Tibial artery (tissue), 4 donors: ENCODE measurements at regions not wholly inside any gene's neighbourhood (a gene's known extent, or its start where the extent isn't known, plus 50 kb on each side); places are given as distances from the start of the nearest gene placed in this dataset.
A peak's percentile ranks its signal among the peaks of the same experiment; 100 is the strongest.

Experiments
- DNase-seq, 2 donors: peaks; one replicate each; pipeline ENCODE4 v3.0.0-alpha.2; 2019
- H3K27ac ChIP-seq, 2 donors: fragments of 200-600 bp; sonication (generic) in 1 of 2; 1 replicate in 1 of 2; 2 replicates in 1 of 2; pipeline ENCODE4 v1.5.1; 2018 to 2019; ENCODE audit warnings: mild to moderate bottlenecking in 1 of 2
- H3K27me3 ChIP-seq, 2 donors: fragments of 200-600 bp; sonication (generic) in 1 of 2; one replicate each; pipeline versions ENCODE4 v1.5.1 to v1.6.0; 2016 to 2019
- H3K36me3 ChIP-seq, 3 donors: fragments of 200-600 bp; sonication (generic) in 2 of 3; one replicate each; pipeline ENCODE4 v1.5.1; 2016 to 2019; ENCODE audit warnings: mild to moderate bottlenecking in 2 of 3
- H3K4me1 ChIP-seq, 4 donors: fragments of 200-600 bp; sonication (generic) in 2 of 4; 1 replicate in 3 of 4; 2 replicates in 1 of 4; pipeline ENCODE4 v1.5.1; 2016 to 2019
- H3K4me3 ChIP-seq, 2 donors: fragments of 200-600 bp; sonication (generic) in 1 of 2; 1 replicate in 1 of 2; 2 replicates in 1 of 2; pipeline ENCODE4 v1.5.1; 2018 to 2019; ENCODE audit warnings: mild to moderate bottlenecking in 2 of 2
- H3K9me3 ChIP-seq, 3 donors: fragments of 200-600 bp; sonication (generic) in 1 of 3; one replicate each; pipeline ENCODE4 v1.5.1; 2016 to 2019
- intact Hi-C: fragments of 100-400 bp; cut with DNase I; formaldehyde crosslinking; loops from one replicate; pipeline ENCODE4 v1.15.0; 2023; ENCODE audit warnings: low total_unique reads
- TF ChIP-seq, protein P1 (sequence below), 2 experiments: fragments of 200-600 bp in 1 of 2; fragments of 450-650 bp in 1 of 2; IDR thresholded peaks; one replicate each; pipeline ENCODE4 v1.5.1; 2017 to 2019; ENCODE audit warnings: antibody characterized with exemption in 2 of 2, mild to moderate bottlenecking in 1 of 2, moderate library complexity in 1 of 2

DNA sequence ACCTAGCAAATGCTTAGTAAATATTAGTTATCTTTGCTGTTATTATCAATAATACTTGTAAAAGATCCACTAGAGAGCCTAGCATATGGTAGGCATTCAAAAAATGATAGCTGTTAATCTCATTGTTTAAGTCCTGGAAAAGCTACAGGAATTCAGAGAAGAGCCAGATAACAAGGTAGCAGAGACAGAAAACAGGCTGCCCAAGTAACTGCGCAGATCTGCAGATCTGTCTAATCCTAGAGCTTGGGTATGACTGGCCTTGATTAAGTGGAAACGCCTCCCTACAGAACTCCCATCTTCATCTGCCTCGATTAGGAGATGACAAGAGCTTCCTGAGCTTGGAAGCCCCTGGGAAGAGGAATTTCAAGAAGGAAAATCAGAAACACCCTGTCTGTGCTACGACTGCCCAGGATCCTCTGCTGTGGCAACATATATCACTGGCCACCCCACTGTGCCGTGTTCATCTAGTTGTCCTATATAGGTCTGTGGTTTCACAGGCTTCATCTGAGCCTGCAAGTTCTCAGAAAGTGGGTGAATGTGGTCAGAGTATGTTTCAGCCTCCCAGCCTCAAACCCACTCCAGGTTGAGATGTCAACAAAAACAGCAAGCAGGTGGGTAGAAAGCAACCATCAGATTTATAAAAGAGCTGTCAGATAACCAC lies 151.5 kb upstream of the PKDCC start:
- TF ChIP-seq, protein P1, sequence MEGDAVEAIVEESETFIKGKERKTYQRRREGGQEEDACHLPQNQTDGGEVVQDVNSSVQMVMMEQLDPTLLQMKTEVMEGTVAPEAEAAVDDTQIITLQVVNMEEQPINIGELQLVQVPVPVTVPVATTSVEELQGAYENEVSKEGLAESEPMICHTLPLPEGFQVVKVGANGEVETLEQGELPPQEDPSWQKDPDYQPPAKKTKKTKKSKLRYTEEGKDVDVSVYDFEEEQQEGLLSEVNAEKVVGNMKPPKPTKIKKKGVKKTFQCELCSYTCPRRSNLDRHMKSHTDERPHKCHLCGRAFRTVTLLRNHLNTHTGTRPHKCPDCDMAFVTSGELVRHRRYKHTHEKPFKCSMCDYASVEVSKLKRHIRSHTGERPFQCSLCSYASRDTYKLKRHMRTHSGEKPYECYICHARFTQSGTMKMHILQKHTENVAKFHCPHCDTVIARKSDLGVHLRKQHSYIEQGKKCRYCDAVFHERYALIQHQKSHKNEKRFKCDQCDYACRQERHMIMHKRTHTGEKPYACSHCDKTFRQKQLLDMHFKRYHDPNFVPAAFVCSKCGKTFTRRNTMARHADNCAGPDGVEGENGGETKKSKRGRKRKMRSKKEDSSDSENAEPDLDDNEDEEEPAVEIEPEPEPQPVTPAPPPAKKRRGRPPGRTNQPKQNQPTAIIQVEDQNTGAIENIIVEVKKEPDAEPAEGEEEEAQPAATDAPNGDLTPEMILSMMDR (IDR thresholded peaks at IDR 0.05) = no peak
- intact Hi-C loops = no loop called here
- H3K36me3 ChIP-seq = no peaks in the 10 kb centered on the region
- no peaks in the 10 kb centered on the region for H3K27me3 ChIP-seq
- DNase-seq = no peak
- no peaks in the 10 kb centered on the region for H3K9me3 ChIP-seq
- peaks cover 0 to 51% (median 21%) of the 10 kb centered on the region in 4 donors for H3K4me1 ChIP-seq
- H3K27ac ChIP-seq = peak overlapping the region in 1 of 2 donors; percentile 62
- no peak overlapping the region for H3K4me3 ChIP-seq

DNA sequence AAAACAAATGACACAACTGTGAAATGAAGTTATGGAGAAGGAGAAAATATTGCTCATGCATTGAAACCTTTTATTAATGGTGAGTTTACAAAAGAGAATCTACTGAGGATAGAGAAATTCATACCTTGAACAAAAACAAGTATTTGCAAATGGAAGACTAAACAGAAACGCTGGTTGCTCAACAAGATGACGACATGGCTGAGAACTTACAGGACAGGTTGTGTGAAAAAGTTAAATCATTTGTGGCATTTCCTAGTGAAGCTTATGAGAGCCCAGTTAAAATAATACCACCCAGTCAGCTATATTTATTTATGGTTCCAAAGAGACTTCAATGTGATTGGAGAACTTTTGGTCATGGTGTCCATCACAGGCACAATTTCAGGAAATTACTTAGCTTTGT lies 148.6 kb upstream of the PKDCC start:
- H3K4me1 ChIP-seq = peaks cover 0 to 45% (median 14%) of the 10 kb centered on the region in 4 donors
- TF ChIP-seq, protein P1 (IDR thresholded peaks at IDR 0.05) = no peak
- no peaks in the 10 kb centered on the region for H3K9me3 ChIP-seq
- H3K4me3 ChIP-seq = no peak overlapping the region
- H3K36me3 ChIP-seq = no peaks in the 10 kb centered on the region
- no peak for DNase-seq
- peak overlapping the region in 1 of 2 donors; percentile 62 for H3K27ac ChIP-seq
- H3K27me3 ChIP-seq = no peaks in the 10 kb centered on the region
- intact Hi-C loops = no loop called here

DNA sequence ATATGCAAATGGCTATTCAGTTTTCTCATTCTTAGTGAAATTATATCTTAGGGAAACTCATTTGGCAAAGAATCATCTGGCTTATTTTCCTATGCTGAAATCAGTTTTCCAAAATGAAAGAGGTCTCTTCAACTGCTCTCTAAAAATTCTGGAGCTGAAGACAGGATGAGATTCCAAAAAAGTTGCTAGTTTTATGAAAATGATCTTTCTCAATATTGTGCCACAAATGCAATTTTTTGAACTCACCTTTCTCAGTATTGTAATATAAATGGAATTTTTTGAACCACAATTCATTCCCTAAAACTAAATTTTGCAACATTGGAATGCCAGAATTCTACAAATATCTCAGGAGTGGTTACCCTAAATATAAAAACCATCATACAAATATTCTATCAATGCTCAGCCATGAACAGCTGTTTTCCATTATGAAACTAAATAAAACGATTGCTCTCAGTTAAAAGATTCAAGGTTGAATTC lies 147.7 kb upstream of the PKDCC start:
- H3K36me3 ChIP-seq = no peaks in the 10 kb centered on the region
- intact Hi-C loops = no loop called here
- H3K4me1 ChIP-seq = peaks cover 0 to 46% (median 14%) of the 10 kb centered on the region in 4 donors
- DNase-seq = no peak
- TF ChIP-seq, protein P1 (IDR thresholded peaks at IDR 0.05) = no peak
- H3K27ac ChIP-seq = peak overlapping the region in 1 of 2 donors; percentile 62
- no peaks in the 10 kb centered on the region for H3K27me3 ChIP-seq
- no peak overlapping the region for H3K4me3 ChIP-seq
- no peaks in the 10 kb centered on the region for H3K9me3 ChIP-seq

DNA sequence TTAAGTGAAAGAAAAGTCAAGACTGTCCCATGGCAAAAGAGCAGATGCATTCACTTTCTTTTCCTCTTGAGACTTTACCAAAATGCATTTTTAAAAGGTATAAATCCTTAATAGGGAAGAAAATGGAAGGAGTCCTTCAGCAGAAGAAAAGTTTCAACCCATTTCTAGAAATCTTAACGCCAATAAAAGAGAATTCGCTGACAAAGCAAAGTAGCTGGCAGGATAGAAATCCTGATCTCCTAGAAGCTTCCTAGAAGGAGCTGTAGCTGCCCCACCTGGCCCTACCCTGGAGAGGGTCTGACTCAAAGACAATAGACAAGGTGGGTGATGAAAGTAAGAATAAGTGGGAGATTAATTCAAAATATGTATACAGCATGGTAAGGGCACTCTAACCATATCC lies 144.9 kb upstream of the PKDCC start:
- Histone ChIP-seq H3K9me3 (no peaks in the 10 kb centered on the region), H3K36me3 (no peaks in the 10 kb centered on the region), H3K4me3 (no peak overlapping the region), H3K27ac (no peak overlapping the region), H3K27me3 (no peaks in the 10 kb centered on the region), H3K4me1 (peaks cover 0 to 51% (median 14%) of the 10 kb centered on the region in 4 donors)
- TF ChIP-seq, protein P1 (IDR thresholded peaks at IDR 0.05) = no peak
- intact Hi-C loops = no loop called here
- DNase-seq = no peak

DNA sequence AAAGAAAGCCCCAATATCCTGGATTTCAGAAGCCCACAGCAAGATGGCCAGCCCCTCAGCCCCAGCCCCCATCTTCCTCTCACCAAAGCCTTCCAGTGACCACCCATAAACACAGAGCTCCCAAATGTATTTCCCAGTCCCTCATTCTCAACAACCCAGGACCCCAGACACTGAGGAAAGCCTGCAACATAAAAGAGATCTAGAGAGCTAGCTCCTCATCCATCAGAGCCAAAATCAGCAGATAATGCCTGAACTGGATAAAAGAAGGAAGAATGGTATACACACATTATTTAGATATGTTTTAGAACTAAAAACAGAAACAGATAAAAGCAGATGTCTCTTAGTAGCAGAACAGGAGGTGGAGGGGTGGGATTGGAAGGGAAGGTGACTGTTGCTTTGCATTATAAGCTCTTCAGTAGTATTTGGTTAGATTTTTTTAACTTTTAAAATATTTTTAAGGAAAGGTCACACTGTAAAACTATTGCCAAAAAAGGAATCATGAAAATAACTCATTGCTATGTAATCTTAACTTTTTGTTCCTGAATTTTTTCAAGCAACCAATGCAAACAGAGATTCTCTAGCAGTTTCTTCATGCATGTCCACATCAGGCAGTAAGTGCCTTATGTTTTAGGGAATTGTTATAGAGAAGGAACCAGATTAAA lies 144.2 kb upstream of the PKDCC start:
- Histone ChIP-seq H3K27me3 (no peaks in the 10 kb centered on the region), H3K36me3 (no peaks in the 10 kb centered on the region), H3K4me3 (no peak overlapping the region), H3K9me3 (no peaks in the 10 kb centered on the region), H3K4me1 (peaks cover 0 to 48% (median 12%) of the 10 kb centered on the region in 4 donors), H3K27ac (no peak overlapping the region)
- intact Hi-C loops = no loop called here
- DNase-seq = no peak
- TF ChIP-seq, protein P1 (IDR thresholded peaks at IDR 0.05) = no peak
